Ishikawa (cell line): ENCODE measurements at regions not wholly inside any gene's neighbourhood (a gene's known extent, or its start where the extent isn't known, plus 50 kb on each side); places are given as distances from the start of the nearest gene placed in this dataset.

ENCODE experiments used
- CREB1 ChIP-seq: IDR thresholded peaks from 2 replicates; pipeline ENCODE4 v1.6.1; 2012; ENCODE audit warnings: low read depth
- RAD21 ChIP-seq: IDR thresholded peaks from 2 replicates; pipeline ENCODE4 v1.6.1; 2012; ENCODE audit warnings: low read depth
- TEAD4 ChIP-seq: IDR thresholded peaks from 2 replicates; pipeline ENCODE4 v1.6.1; 2012

DNA sequence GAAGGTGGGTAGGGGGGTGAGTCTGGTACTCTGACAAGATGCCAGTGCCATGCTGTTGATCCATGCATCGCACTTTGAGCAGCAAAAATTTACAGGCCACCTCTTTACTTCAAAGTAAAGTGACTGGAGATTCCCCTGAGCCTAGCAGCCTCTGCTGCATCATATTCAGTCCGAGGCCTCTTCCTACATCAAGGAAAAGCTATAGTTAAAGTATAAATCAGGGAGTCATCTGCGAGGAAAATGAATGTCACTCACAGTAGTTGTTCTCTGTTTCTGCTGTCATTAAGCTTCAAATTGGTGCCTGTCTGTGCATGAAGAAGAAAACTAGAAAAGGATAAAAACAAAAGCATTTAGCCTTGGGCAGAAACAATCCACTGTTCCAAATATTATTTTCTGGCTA, 706.2 kb downstream of the TBL1XR1 start:
- TF ChIP-seq CREB1 (no peak), RAD21 (no peak), TEAD4 (no peak)
